ENCODE measurements at regions not wholly inside any gene's neighbourhood (a gene's known extent, or its start where the extent isn't known, plus 50 kb on each side); places are given as distances from the start of the nearest gene placed in this dataset.
"Not testable (repeated sequence)": the region's sequence is repeated elsewhere in the genome, so short reads cannot be mapped to it uniquely, and the experiment has no call there.

- FAIRE-seq = no peak
- Histone ChIP-seq H3K27me3 (ENCODE audit: control insufficient read depth, insufficient read depth, low read length) (no peaks in the 10 kb centered on the region), H3K4me3 (ENCODE audit: low read depth, low read length) (no peak overlapping the region), H3K36me3 (ENCODE audit: control insufficient read depth, insufficient read depth, low read length) (no peaks in the 10 kb centered on the region)
- peak; percentile 50 for DNase-seq (ENCODE audit: low read depth)
- no peak for TF ChIP-seq CTCF (IDR thresholded peaks at IDR 0.05; ENCODE audit: insufficient read depth, low read length, severe bottlenecking)
These were observed 266.6 kb upstream of the TBL1XR1 start for GRCh38 chr3:177463863-177464262.

- no peak for DNase-seq (ENCODE audit: low read depth)
- Histone ChIP-seq H3K27me3 (ENCODE audit: control insufficient read depth, insufficient read depth, low read length) (no peaks in the 10 kb centered on the region), H3K4me3 (ENCODE audit: low read depth, low read length) (no peak overlapping the region), H3K36me3 (ENCODE audit: control insufficient read depth, insufficient read depth, low read length) (no peaks in the 10 kb centered on the region)
- TF ChIP-seq CTCF (IDR thresholded peaks at IDR 0.05; ENCODE audit: insufficient read depth, low read length, severe bottlenecking) = no peak
- FAIRE-seq = no peak
These were observed 267.3 kb upstream of the TBL1XR1 start for GRCh38 chr3:177464392-177465256.

GRCh38 chr3:177465257-177465642, 268.0 kb upstream of the TBL1XR1 start:
- Histone ChIP-seq H3K36me3 (ENCODE audit: control insufficient read depth, insufficient read depth, low read length) (no peaks in the 10 kb centered on the region), H3K27me3 (ENCODE audit: control insufficient read depth, insufficient read depth, low read length) (no peaks in the 10 kb centered on the region), H3K4me3 (ENCODE audit: low read depth, low read length) (no peak overlapping the region)
- TF ChIP-seq CTCF (IDR thresholded peaks at IDR 0.05; ENCODE audit: insufficient read depth, low read length, severe bottlenecking) = no peak
- DNase-seq (ENCODE audit: low read depth) = no peak
- no peak for FAIRE-seq

GRCh38 chr3:177466074-177466473, 268.8 kb upstream of the TBL1XR1 start:
- DNase-seq (ENCODE audit: low read depth) (no peak), FAIRE-seq (no peak)
- Histone ChIP-seq H3K27me3 (ENCODE audit: control insufficient read depth, insufficient read depth, low read length) (no peaks in the 10 kb centered on the region), H3K4me3 (ENCODE audit: low read depth, low read length) (no peak overlapping the region), H3K36me3 (ENCODE audit: control insufficient read depth, insufficient read depth, low read length) (no peaks in the 10 kb centered on the region)
- TF ChIP-seq CTCF (IDR thresholded peaks at IDR 0.05; ENCODE audit: insufficient read depth, low read length, severe bottlenecking) = no peak

- FAIRE-seq; H3K36me3 ChIP-seq (ENCODE audit: control insufficient read depth, insufficient read depth, low read length); H3K4me3 ChIP-seq (ENCODE audit: low read depth, low read length); H3K27me3 ChIP-seq (ENCODE audit: control insufficient read depth, insufficient read depth, low read length); DNase-seq (ENCODE audit: low read depth): not testable (repeated sequence)
These were observed 269.3 kb upstream of the TBL1XR1 start for GRCh38 chr3:177466622-177467021.

- no peak for FAIRE-seq
These were observed 270.1 kb upstream of the TBL1XR1 start for GRCh38 chr3:177467247-177467985.

More at GRCh38 chr3:177467247-177467985, 270.1 kb upstream of the TBL1XR1 start:
- no peak for TF ChIP-seq CTCF (IDR thresholded peaks at IDR 0.05; ENCODE audit: insufficient read depth, low read length, severe bottlenecking)
- no peak overlapping the region for H3K4me3 ChIP-seq (ENCODE audit: low read depth, low read length)
- no peaks in the 10 kb centered on the region for H3K36me3 ChIP-seq (ENCODE audit: control insufficient read depth, insufficient read depth, low read length)
- H3K27me3 ChIP-seq (ENCODE audit: control insufficient read depth, insufficient read depth, low read length) = no peaks in the 10 kb centered on the region
- no peak for DNase-seq (ENCODE audit: low read depth)
